ENCODE measurements at regions not wholly inside any gene's neighbourhood (a gene's known extent, or its start where the extent isn't known, plus 50 kb on each side); places are given as distances from the start of the nearest gene placed in this dataset.

DNA sequence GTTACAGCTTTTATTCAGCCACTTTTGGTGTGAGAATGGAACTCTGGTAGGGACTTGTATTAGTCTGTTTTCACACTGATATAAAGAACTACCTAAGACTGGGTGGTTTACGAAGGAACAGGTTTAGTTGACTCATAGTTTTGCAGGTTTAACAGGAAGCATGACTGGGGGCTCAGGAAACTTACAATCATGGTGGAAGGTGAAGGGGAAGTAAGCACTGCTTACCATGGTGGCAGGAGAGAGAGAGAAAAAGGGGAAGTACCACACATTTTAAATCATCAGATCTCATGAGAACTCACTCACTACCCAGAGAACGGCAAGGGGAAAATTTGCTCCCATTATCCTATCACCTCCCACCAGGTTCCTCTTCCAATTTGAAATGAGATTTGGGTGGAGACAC, 942.2 kb downstream of the PCDH17 start:
- WGBS, result 80% methylated on average over 2 of the region's 2 CpGs
- Histone ChIP-seq H3K9me3 (ENCODE audit: control insufficient read depth in 4 of 4, low read length in 3 of 4) (peaks cover 0 to 3% (median 2%) of the 10 kb centered on the region in 4 donors), H3K27me3 (ENCODE audit: control insufficient read depth in 4 of 4, insufficient read depth in 4 of 4, low read length in 3 of 4) (no peaks in the 10 kb centered on the region), H3K36me3 (ENCODE audit: control insufficient read depth in 4 of 4, insufficient read depth in 3 of 4, low read depth in 1 of 4, low read length in 3 of 4) (no peaks in the 10 kb centered on the region), H3K4me1 (ENCODE audit: control insufficient read depth in 4 of 4, insufficient read depth in 4 of 4, low read length in 3 of 4) (no peaks in the 10 kb centered on the region), H3K27ac (ENCODE audit: low read depth in 1 of 2, low read length in 2 of 2) (no peak overlapping the region), H3K9ac (ENCODE audit: low read depth in 1 of 2, low read length in 2 of 2) (no peak overlapping the region), H3K4me3 (ENCODE audit: low read depth in 1 of 3, low read length in 3 of 3) (no peak overlapping the region)
- TF ChIP-seq JUND (IDR thresholded peaks at IDR 0.05), result no peak
- TF ChIP-seq RXRA (IDR thresholded peaks at IDR 0.05), result no peak
- no peak for TF ChIP-seq RAD21 (IDR thresholded peaks at IDR 0.05)
- no peak for DNase-seq (ENCODE audit: low spot score)

DNA sequence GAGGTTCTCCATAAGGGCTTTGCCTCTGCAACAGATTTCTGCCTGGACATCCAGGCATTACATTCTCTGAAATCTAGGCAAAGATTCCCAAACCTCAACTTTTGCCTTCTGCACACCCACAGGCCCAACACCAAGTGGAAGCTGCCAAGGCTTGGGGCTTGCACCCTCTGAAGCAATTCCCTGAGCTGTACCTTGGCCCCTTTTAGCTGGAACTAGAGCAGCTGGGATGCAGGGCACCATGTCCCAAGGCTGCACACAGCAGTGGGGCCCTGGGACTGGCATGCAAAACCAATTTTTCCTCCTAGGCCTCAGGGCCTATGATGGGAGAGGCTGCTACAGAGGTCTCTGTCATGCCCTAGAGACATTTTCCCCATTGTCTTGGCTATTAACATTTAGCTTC, 943.2 kb downstream of the PCDH17 start:
- no peaks in the 10 kb centered on the region for H3K36me3 ChIP-seq (ENCODE audit: control insufficient read depth in 4 of 4, insufficient read depth in 3 of 4, low read depth in 1 of 4, low read length in 3 of 4)
- TF ChIP-seq EGR1 (IDR thresholded peaks at IDR 0.05; ENCODE audit: low read depth in 2 of 2) (no peak), RAD21 (IDR thresholded peaks at IDR 0.05) (no peak), JUND (IDR thresholded peaks at IDR 0.05) (no peak), YY1 (IDR thresholded peaks at IDR 0.05) (no peak), HNF4A (conservative IDR thresholded peaks at IDR 0.05) (no peak), FOXA1 (IDR thresholded peaks at IDR 0.05) (no peak), NR2F2 (IDR thresholded peaks at IDR 0.05) (no peak), HNF4G (IDR thresholded peaks at IDR 0.05) (no peak), SP1 (IDR thresholded peaks at IDR 0.05) (no peak)
- TF ChIP-seq, protein P1, sequence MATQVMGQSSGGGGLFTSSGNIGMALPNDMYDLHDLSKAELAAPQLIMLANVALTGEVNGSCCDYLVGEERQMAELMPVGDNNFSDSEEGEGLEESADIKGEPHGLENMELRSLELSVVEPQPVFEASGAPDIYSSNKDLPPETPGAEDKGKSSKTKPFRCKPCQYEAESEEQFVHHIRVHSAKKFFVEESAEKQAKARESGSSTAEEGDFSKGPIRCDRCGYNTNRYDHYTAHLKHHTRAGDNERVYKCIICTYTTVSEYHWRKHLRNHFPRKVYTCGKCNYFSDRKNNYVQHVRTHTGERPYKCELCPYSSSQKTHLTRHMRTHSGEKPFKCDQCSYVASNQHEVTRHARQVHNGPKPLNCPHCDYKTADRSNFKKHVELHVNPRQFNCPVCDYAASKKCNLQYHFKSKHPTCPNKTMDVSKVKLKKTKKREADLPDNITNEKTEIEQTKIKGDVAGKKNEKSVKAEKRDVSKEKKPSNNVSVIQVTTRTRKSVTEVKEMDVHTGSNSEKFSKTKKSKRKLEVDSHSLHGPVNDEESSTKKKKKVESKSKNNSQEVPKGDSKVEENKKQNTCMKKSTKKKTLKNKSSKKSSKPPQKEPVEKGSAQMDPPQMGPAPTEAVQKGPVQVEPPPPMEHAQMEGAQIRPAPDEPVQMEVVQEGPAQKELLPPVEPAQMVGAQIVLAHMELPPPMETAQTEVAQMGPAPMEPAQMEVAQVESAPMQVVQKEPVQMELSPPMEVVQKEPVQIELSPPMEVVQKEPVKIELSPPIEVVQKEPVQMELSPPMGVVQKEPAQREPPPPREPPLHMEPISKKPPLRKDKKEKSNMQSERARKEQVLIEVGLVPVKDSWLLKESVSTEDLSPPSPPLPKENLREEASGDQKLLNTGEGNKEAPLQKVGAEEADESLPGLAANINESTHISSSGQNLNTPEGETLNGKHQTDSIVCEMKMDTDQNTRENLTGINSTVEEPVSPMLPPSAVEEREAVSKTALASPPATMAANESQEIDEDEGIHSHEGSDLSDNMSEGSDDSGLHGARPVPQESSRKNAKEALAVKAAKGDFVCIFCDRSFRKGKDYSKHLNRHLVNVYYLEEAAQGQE (IDR thresholded peaks at IDR 0.05), result no peak
- TF ChIP-seq, protein P2, sequence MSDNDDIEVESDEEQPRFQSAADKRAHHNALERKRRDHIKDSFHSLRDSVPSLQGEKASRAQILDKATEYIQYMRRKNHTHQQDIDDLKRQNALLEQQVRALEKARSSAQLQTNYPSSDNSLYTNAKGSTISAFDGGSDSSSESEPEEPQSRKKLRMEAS (IDR thresholded peaks at IDR 0.05), result no peak
- no peaks in the 10 kb centered on the region for H3K4me1 ChIP-seq (ENCODE audit: control insufficient read depth in 4 of 4, insufficient read depth in 4 of 4, low read length in 3 of 4)
- H3K4me3 ChIP-seq (ENCODE audit: low read depth in 1 of 3, low read length in 3 of 3), result no peak overlapping the region
- no peak for DNase-seq (ENCODE audit: low spot score)
- H3K9me3 ChIP-seq (ENCODE audit: control insufficient read depth in 4 of 4, low read length in 3 of 4), result peaks cover 0 to 3% (median 2%) of the 10 kb centered on the region in 4 donors
- no peaks in the 10 kb centered on the region for H3K27me3 ChIP-seq (ENCODE audit: control insufficient read depth in 4 of 4, insufficient read depth in 4 of 4, low read length in 3 of 4)
- H3K27ac ChIP-seq (ENCODE audit: low read depth in 1 of 2, low read length in 2 of 2), result no peak overlapping the region
- no peak overlapping the region for H3K9ac ChIP-seq (ENCODE audit: low read depth in 1 of 2, low read length in 2 of 2)

DNA sequence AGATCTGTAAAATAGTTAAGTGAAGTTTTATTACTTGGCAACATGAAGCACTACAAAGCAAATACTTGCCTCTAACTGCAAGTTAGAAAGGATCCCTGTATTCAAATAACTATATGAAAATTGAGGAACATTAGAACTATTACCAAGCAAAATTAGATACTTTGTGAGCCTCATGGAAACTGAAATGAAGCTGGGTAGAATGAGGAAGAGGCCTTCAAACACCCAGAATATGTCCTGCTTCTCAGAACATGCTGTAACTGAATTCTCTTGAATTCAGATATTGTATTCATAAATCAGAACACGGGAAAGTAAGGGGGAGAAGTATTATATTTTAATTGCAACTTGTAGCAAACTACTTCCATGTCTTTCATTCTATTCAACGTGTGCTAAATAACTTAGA, 947.9 kb downstream of the PCDH17 start:
- Histone ChIP-seq H3K27ac (ENCODE audit: low read depth in 1 of 2, low read length in 2 of 2) (no peak overlapping the region), H3K9ac (ENCODE audit: low read depth in 1 of 2, low read length in 2 of 2) (no peak overlapping the region), H3K4me3 (ENCODE audit: low read depth in 1 of 3, low read length in 3 of 3) (no peak overlapping the region), H3K36me3 (ENCODE audit: control insufficient read depth in 4 of 4, insufficient read depth in 3 of 4, low read depth in 1 of 4, low read length in 3 of 4) (no peaks in the 10 kb centered on the region), H3K4me1 (ENCODE audit: control insufficient read depth in 4 of 4, insufficient read depth in 4 of 4, low read length in 3 of 4) (no peaks in the 10 kb centered on the region), H3K9me3 (ENCODE audit: control insufficient read depth in 4 of 4, low read length in 3 of 4) (peaks cover 0 to 3% (median 2%) of the 10 kb centered on the region in 4 donors), H3K27me3 (ENCODE audit: control insufficient read depth in 4 of 4, insufficient read depth in 4 of 4, low read length in 3 of 4) (no peaks in the 10 kb centered on the region)
- TF ChIP-seq HNF4A (conservative IDR thresholded peaks at IDR 0.05) (no peak), YY1 (IDR thresholded peaks at IDR 0.05) (no peak), FOXA1 (IDR thresholded peaks at IDR 0.05) (no peak), RAD21 (IDR thresholded peaks at IDR 0.05) (no peak), GABPA (IDR thresholded peaks at IDR 0.05 in 1 of 2, conservative IDR thresholded peaks at IDR 0.05 in 1 of 2) (no peak)
- TF ChIP-seq, protein P3, sequence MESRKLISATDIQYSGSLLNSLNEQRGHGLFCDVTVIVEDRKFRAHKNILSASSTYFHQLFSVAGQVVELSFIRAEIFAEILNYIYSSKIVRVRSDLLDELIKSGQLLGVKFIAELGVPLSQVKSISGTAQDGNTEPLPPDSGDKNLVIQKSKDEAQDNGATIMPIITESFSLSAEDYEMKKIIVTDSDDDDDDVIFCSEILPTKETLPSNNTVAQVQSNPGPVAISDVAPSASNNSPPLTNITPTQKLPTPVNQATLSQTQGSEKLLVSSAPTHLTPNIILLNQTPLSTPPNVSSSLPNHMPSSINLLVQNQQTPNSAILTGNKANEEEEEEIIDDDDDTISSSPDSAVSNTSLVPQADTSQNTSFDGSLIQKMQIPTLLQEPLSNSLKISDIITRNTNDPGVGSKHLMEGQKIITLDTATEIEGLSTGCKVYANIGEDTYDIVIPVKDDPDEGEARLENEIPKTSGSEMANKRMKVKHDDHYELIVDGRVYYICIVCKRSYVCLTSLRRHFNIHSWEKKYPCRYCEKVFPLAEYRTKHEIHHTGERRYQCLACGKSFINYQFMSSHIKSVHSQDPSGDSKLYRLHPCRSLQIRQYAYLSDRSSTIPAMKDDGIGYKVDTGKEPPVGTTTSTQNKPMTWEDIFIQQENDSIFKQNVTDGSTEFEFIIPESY (IDR thresholded peaks at IDR 0.05), result no peak
- DNase-seq (ENCODE audit: low spot score), result no peak
- WGBS, result 83% methylated on average over 2 of the region's 2 CpGs
